Naive thymus-derived CD8-positive, alpha-beta T cell (primary cell): ENCODE measurements at regions not wholly inside any gene's neighbourhood (a gene's known extent, or its start where the extent isn't known, plus 50 kb on each side); places are given as distances from the start of the nearest gene placed in this dataset.
A peak's percentile ranks its signal among the peaks of the same experiment; 100 is the strongest.

Source experiments
- ATAC-seq, 2 donors: fragments of 150-1000 bp; cut with Tn5 transposase in 1 of 2; sonication (Bioruptor Pico), chemical (Tn5 transposase) in 1 of 2; 1 replicate in 1 of 2; 2 replicates in 1 of 2; pipeline ENCODE4 v1.10.0; 2021; ENCODE audit warnings: mild to moderate bottlenecking in 2 of 2, moderate library complexity in 2 of 2
- POLR2A ChIA-PET: fragments of 350-600 bp; sonication (Branson Sonifier 250); formaldehyde crosslinking; loops from one replicate; lab custom pipeline; 2021; ENCODE audit warnings: antibody characterized with exemption; lab: Charles Lee
- DNase-seq, 10 donors: peaks; one replicate each; pipeline versions ENCODE4 v3.0.0 to v3.0.0-alpha.2; 2020 to 2022
- H3K27ac Mint-ChIP-seq, 10 donors: one replicate each; pipeline ENCODE4 v1.8.0; 2020 to 2022; ENCODE audit warnings: mild to moderate bottlenecking in 10 of 10, mixed read lengths in 10 of 10, moderate library complexity in 4 of 10, inconsistent platforms in 1 of 10
- H3K27me3 Mint-ChIP-seq, 5 donors: one replicate each; pipeline ENCODE4 v1.8.0; 2021 to 2022; ENCODE audit warnings: mixed read lengths in 5 of 5
- H3K36me3 Mint-ChIP-seq, 3 donors: one replicate each; pipeline ENCODE4 v1.8.0; 2020 to 2022; ENCODE audit warnings: mixed read lengths in 3 of 3, mild to moderate bottlenecking in 2 of 3, inconsistent platforms in 1 of 3
- H3K4me1 Mint-ChIP-seq, 4 donors: one replicate each; pipeline ENCODE4 v1.8.0; 2021 to 2022; ENCODE audit warnings: mixed read lengths in 4 of 4
- H3K4me3 Mint-ChIP-seq, 10 donors: one replicate each; pipeline ENCODE4 v1.8.0; 2020 to 2022; ENCODE audit warnings: mild to moderate bottlenecking in 10 of 10, mixed read lengths in 10 of 10, moderate library complexity in 6 of 10, inconsistent platforms in 1 of 10
- H3K9me3 Mint-ChIP-seq, 9 donors: one replicate each; pipeline ENCODE4 v1.8.0; 2020 to 2022; ENCODE audit warnings: mixed read lengths in 9 of 9, mild to moderate bottlenecking in 3 of 9, inconsistent platforms in 1 of 9, moderate library complexity in 1 of 9

- DNase-seq (no peak), ATAC-seq (no peak)
- Mint-ChIP-seq H3K9me3 (no peaks in the 10 kb centered on the region), H3K36me3 (peaks cover 0 to 5% (median 0%) of the 10 kb centered on the region in 3 donors), H3K27me3 (peaks cover 37 to 73% (median 50%) of the 10 kb centered on the region in 5 donors), H3K4me3 (no peak overlapping the region), H3K27ac (peak overlapping the region in 1 of 10 donors; percentile 3), H3K4me1 (peaks cover 0 to 2% (median 0%) of the 10 kb centered on the region in 4 donors)
- POLR2A ChIA-PET: no interaction called here
Observed at GRCh38 chr13:109859216-109859835, 72.9 kb upstream of the IRS2 start.

GRCh38 chr13:109858319-109858718, 71.9 kb upstream of the IRS2 start:
- POLR2A ChIA-PET: no interaction called here
- peaks cover 38 to 75% (median 51%) of the 10 kb centered on the region in 5 donors for H3K27me3 Mint-ChIP-seq
- H3K27ac Mint-ChIP-seq: no peak overlapping the region
- DNase-seq (no peak), ATAC-seq (no peak)
- no peaks in the 10 kb centered on the region for H3K9me3 Mint-ChIP-seq
- no peak overlapping the region for H3K4me3 Mint-ChIP-seq
- peaks cover 0 to 5% (median 0%) of the 10 kb centered on the region in 3 donors for H3K36me3 Mint-ChIP-seq
- peaks cover 0 to 2% (median 0%) of the 10 kb centered on the region in 4 donors for H3K4me1 Mint-ChIP-seq

- Mint-ChIP-seq H3K9me3 (no peaks in the 10 kb centered on the region), H3K27me3 (peaks cover 36 to 75% (median 52%) of the 10 kb centered on the region in 5 donors), H3K4me3 (no peak overlapping the region), H3K27ac (no peak overlapping the region), H3K4me1 (peaks cover 0 to 2% (median 0%) of the 10 kb centered on the region in 4 donors), H3K36me3 (peaks cover 0 to 5% (median 0%) of the 10 kb centered on the region in 3 donors)
- DNase-seq (no peak), ATAC-seq (no peak)
- POLR2A ChIA-PET: no interaction called here
Observed at GRCh38 chr13:109857803-109858202, 71.4 kb upstream of the IRS2 start.

- no peak for ATAC-seq
- H3K9me3 Mint-ChIP-seq: no peaks in the 10 kb centered on the region
- H3K27me3 Mint-ChIP-seq: peaks cover 36 to 71% (median 49%) of the 10 kb centered on the region in 5 donors
- H3K4me3 Mint-ChIP-seq: no peak overlapping the region
- peaks cover 0 to 5% (median 0%) of the 10 kb centered on the region in 3 donors for H3K36me3 Mint-ChIP-seq
- no peak overlapping the region for H3K27ac Mint-ChIP-seq
- no peak for DNase-seq
- POLR2A ChIA-PET: no interaction called here
- peaks cover 0 to 2% (median 0%) of the 10 kb centered on the region in 4 donors for H3K4me1 Mint-ChIP-seq
Observed at GRCh38 chr13:109857325-109857724, 70.9 kb upstream of the IRS2 start.

- no peak overlapping the region for H3K4me3 Mint-ChIP-seq
- no peak for ATAC-seq
- no peak for DNase-seq
- peaks cover 31 to 63% (median 43%) of the 10 kb centered on the region in 5 donors for H3K27me3 Mint-ChIP-seq
- no peaks in the 10 kb centered on the region for H3K9me3 Mint-ChIP-seq
- peaks cover 0 to 5% (median 0%) of the 10 kb centered on the region in 3 donors for H3K36me3 Mint-ChIP-seq
- POLR2A ChIA-PET: no interaction called here
- H3K27ac Mint-ChIP-seq: no peak overlapping the region
- peaks cover 0 to 2% (median 0%) of the 10 kb centered on the region in 4 donors for H3K4me1 Mint-ChIP-seq
Observed at GRCh38 chr13:109856350-109856749, 70.0 kb upstream of the IRS2 start.

GRCh38 chr13:109853153-109853552, 66.8 kb upstream of the IRS2 start:
- peaks cover 27 to 55% (median 40%) of the 10 kb centered on the region in 5 donors for H3K27me3 Mint-ChIP-seq
- DNase-seq (no peak), ATAC-seq (no peak)
- POLR2A ChIA-PET: no interaction called here
- H3K36me3 Mint-ChIP-seq: peaks cover 0 to 5% (median 0%) of the 10 kb centered on the region in 3 donors
- no peak overlapping the region for H3K27ac Mint-ChIP-seq
- H3K4me3 Mint-ChIP-seq: no peak overlapping the region
- H3K4me1 Mint-ChIP-seq: no peaks in the 10 kb centered on the region
- peaks cover 0 to 1% (median 0%) of the 10 kb centered on the region in 9 donors for H3K9me3 Mint-ChIP-seq

- Mint-ChIP-seq H3K4me3 (no peak overlapping the region), H3K4me1 (no peaks in the 10 kb centered on the region), H3K27me3 (peaks cover 12 to 65% (median 31%) of the 10 kb centered on the region in 5 donors), H3K9me3 (peaks cover 0 to 3% (median 0%) of the 10 kb centered on the region in 9 donors), H3K36me3 (no peaks in the 10 kb centered on the region), H3K27ac (peak overlapping the region in 1 of 10 donors; percentile 19)
- ATAC-seq (no peak), DNase-seq (no peak)
- POLR2A ChIA-PET: no interaction called here
Observed at GRCh38 chr13:109846185-109846584, 59.8 kb upstream of the IRS2 start.

GRCh38 chr13:109844396-109844795, 58.0 kb upstream of the IRS2 start:
- Mint-ChIP-seq H3K4me3 (no peak overlapping the region), H3K36me3 (no peaks in the 10 kb centered on the region), H3K27ac (peak overlapping the region in 1 of 10 donors; percentile 25), H3K4me1 (peaks cover 0 to 8% (median 6%) of the 10 kb centered on the region in 4 donors), H3K27me3 (peaks cover 14 to 69% (median 36%) of the 10 kb centered on the region in 5 donors), H3K9me3 (peaks cover 0 to 3% (median 0%) of the 10 kb centered on the region in 9 donors)
- no peak for ATAC-seq
- no peak for DNase-seq
- POLR2A ChIA-PET: no interaction called here

GRCh38 chr13:109843695-109844094, 57.3 kb upstream of the IRS2 start:
- DNase-seq: no peak
- Mint-ChIP-seq H3K27me3 (peaks cover 14 to 76% (median 36%) of the 10 kb centered on the region in 5 donors), H3K4me1 (peaks cover 0 to 8% (median 6%) of the 10 kb centered on the region in 4 donors), H3K9me3 (peaks cover 0 to 3% (median 0%) of the 10 kb centered on the region in 9 donors), H3K36me3 (no peaks in the 10 kb centered on the region), H3K27ac (no peak overlapping the region), H3K4me3 (no peak overlapping the region)
- POLR2A ChIA-PET: no interaction called here
- ATAC-seq: no peak

GRCh38 chr13:109842212-109842920, 56.0 kb upstream of the IRS2 start:
- Mint-ChIP-seq H3K9me3 (no peaks in the 10 kb centered on the region), H3K36me3 (no peaks in the 10 kb centered on the region), H3K4me1 (peaks cover 0 to 8% (median 6%) of the 10 kb centered on the region in 4 donors), H3K27me3 (peaks cover 14 to 83% (median 36%) of the 10 kb centered on the region in 5 donors), H3K27ac (no peak overlapping the region), H3K4me3 (no peak overlapping the region)
- no peak for ATAC-seq
- no peak for DNase-seq
- POLR2A ChIA-PET: no interaction called here

GRCh38 chr13:109840893-109841287, 54.5 kb upstream of the IRS2 start:
- Mint-ChIP-seq H3K27me3 (peaks cover 11 to 72% (median 33%) of the 10 kb centered on the region in 5 donors), H3K4me1 (peaks cover 0 to 8% (median 6%) of the 10 kb centered on the region in 4 donors)
- POLR2A ChIA-PET: no interaction called here

GRCh38 chr13:109840201-109840892, 54.0 kb upstream of the IRS2 start:
- peaks cover 0 to 8% (median 6%) of the 10 kb centered on the region in 4 donors for H3K4me1 Mint-ChIP-seq
- no peak for ATAC-seq
- no peak overlapping the region for H3K4me3 Mint-ChIP-seq
- DNase-seq: no peak
- H3K27me3 Mint-ChIP-seq: peaks cover 11 to 75% (median 33%) of the 10 kb centered on the region in 5 donors
- no peaks in the 10 kb centered on the region for H3K36me3 Mint-ChIP-seq
- no peak overlapping the region for H3K27ac Mint-ChIP-seq
- no peaks in the 10 kb centered on the region for H3K9me3 Mint-ChIP-seq
- POLR2A ChIA-PET: no interaction called here

More at GRCh38 chr13:109840893-109841287, 54.5 kb upstream of the IRS2 start:
- Mint-ChIP-seq H3K4me3 (no peak overlapping the region), H3K36me3 (no peaks in the 10 kb centered on the region), H3K9me3 (no peaks in the 10 kb centered on the region), H3K27ac (no peak overlapping the region)
- ATAC-seq: no peak
- no peak for DNase-seq
